Natural killer cell (primary cell): ENCODE measurements at regions not wholly inside any gene's neighbourhood (a gene's known extent, or its start where the extent isn't known, plus 50 kb on each side); places are given as distances from the start of the nearest gene placed in this dataset.

ENCODE experiments used
- ATAC-seq, 3 donors: fragments of 150-1000 bp in 2 of 3; fragments of 200-7000 bp in 1 of 3; cut with Tn5 transposase; 1 replicate in 1 of 3; 2 replicates in 2 of 3; pipeline ENCODE4 v1.10.0; 2021; ENCODE audit warnings: mild to moderate bottlenecking in 2 of 3, moderate library complexity in 2 of 3
- DNase-seq, 2 donors: peaks; one replicate each; pipeline versions ENCODE4 v3.0.0 to v3.0.0-alpha.2; 2013 to 2021; ENCODE audit warnings: mixed read lengths in 1 of 2
- H3K27ac ChIP-seq: one replicate; pipeline ENCODE4 v1.5.1; 2013; ENCODE audit warnings: mild to moderate bottlenecking, low read length
- H3K27me3 ChIP-seq: one replicate; pipeline ENCODE4 v1.6.1; 2013; ENCODE audit warnings: low read length; ENCODE audit not compliant: control insufficient read depth, insufficient read depth
- H3K36me3 ChIP-seq: one replicate; pipeline ENCODE4 v1.6.1; 2013; ENCODE audit warnings: low read length; ENCODE audit not compliant: control insufficient read depth, insufficient read depth
- H3K4me1 ChIP-seq: one replicate; pipeline ENCODE4 v1.6.1; 2013; ENCODE audit warnings: low read length; ENCODE audit not compliant: control insufficient read depth, insufficient read depth
- H3K4me3 ChIP-seq: one replicate; pipeline ENCODE4 v1.5.1; 2013; ENCODE audit warnings: low read length
- H3K9me3 ChIP-seq: one replicate; pipeline ENCODE4 v1.6.1; 2013; ENCODE audit warnings: low read length; ENCODE audit not compliant: control insufficient read depth, insufficient read depth
- H3K27ac Mint-ChIP-seq, 2 donors: one replicate each; pipeline ENCODE4 v1.8.0; 2022; ENCODE audit warnings: mild to moderate bottlenecking in 2 of 2, mixed read lengths in 2 of 2, moderate library complexity in 1 of 2
- H3K27me3 Mint-ChIP-seq, 2 donors: one replicate each; pipeline ENCODE4 v1.8.0; 2022; ENCODE audit warnings: low read depth in 2 of 2, mixed read lengths in 2 of 2
- H3K36me3 Mint-ChIP-seq: one replicate; pipeline ENCODE4 v1.8.0; 2022; ENCODE audit warnings: mixed read lengths
- H3K4me1 Mint-ChIP-seq, 2 donors: one replicate each; pipeline ENCODE4 v1.8.0; 2022; ENCODE audit warnings: mixed read lengths in 2 of 2
- H3K4me3 Mint-ChIP-seq: one replicate; pipeline ENCODE4 v1.8.0; 2022; ENCODE audit warnings: mild to moderate bottlenecking, moderate library complexity, mixed read lengths
- H3K9me3 Mint-ChIP-seq, 2 donors: one replicate each; pipeline ENCODE4 v1.8.0; 2022; ENCODE audit warnings: mixed read lengths in 2 of 2
- WGBS: methylation state at CpG from one replicate; pipeline ENCODE4 v1.1.7; 2013; ENCODE audit warnings: missing lambda C conversion rate; ENCODE audit not compliant: insufficient coverage; 5-methylcytosine and 5-hydroxymethylcytosine counted together
- intact Hi-C: fragments of 100-400 bp; cut with micrococcal nuclease; formaldehyde crosslinking; loops from one replicate; pipeline ENCODE4 v1.14.2; 2022
- TF ChIP-seq, protein P1 (sequence below): fragments of 200-600 bp; IDR thresholded peaks from one replicate; pipeline ENCODE4 v1.8.0; 2022; ENCODE audit warnings: antibody characterized with exemption

DNA sequence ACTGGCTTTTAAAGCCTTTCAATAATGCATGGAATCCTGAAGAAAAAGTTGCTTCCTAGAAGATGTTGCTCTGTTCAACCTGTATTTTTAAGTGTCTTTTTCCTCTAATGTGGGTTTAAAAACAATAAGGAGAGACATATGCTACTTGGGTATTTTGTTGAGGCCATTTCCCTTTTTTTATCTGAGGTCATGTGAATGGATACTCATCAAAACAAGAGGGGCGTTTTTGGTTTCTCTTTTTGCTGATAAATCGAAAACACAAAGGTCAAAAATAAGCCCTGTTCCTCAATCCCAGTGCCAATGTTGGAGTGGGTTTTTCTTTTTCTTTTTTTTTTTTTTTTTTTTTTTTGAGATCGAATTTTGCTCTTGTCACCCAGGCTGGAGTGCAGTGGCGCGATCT lies 468.0 kb upstream of the RBFOX1 start:
- Mint-ChIP-seq H3K9me3 (peaks cover 5 to 7% of the 10 kb centered on the region in 2 donors), H3K27me3 (peaks cover 0 to 4% of the 10 kb centered on the region in 2 donors), H3K4me1 (no peaks in the 10 kb centered on the region), H3K27ac (no peak overlapping the region), H3K4me3 (no peak overlapping the region), H3K36me3 (no peaks in the 10 kb centered on the region)
- no peak overlapping the region for H3K4me3 ChIP-seq
- no peaks in the 10 kb centered on the region for H3K9me3 ChIP-seq
- ATAC-seq (no peak), DNase-seq (no peak)
- intact Hi-C loops: no loop called here
- H3K36me3 ChIP-seq: no peaks in the 10 kb centered on the region
- TF ChIP-seq, protein P1, sequence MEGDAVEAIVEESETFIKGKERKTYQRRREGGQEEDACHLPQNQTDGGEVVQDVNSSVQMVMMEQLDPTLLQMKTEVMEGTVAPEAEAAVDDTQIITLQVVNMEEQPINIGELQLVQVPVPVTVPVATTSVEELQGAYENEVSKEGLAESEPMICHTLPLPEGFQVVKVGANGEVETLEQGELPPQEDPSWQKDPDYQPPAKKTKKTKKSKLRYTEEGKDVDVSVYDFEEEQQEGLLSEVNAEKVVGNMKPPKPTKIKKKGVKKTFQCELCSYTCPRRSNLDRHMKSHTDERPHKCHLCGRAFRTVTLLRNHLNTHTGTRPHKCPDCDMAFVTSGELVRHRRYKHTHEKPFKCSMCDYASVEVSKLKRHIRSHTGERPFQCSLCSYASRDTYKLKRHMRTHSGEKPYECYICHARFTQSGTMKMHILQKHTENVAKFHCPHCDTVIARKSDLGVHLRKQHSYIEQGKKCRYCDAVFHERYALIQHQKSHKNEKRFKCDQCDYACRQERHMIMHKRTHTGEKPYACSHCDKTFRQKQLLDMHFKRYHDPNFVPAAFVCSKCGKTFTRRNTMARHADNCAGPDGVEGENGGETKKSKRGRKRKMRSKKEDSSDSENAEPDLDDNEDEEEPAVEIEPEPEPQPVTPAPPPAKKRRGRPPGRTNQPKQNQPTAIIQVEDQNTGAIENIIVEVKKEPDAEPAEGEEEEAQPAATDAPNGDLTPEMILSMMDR: no peak
- 37% methylated on average over 5 of the region's 5 CpGs for WGBS
- no peak overlapping the region for H3K27ac ChIP-seq
- no peaks in the 10 kb centered on the region for H3K27me3 ChIP-seq
- no peaks in the 10 kb centered on the region for H3K4me1 ChIP-seq

DNA sequence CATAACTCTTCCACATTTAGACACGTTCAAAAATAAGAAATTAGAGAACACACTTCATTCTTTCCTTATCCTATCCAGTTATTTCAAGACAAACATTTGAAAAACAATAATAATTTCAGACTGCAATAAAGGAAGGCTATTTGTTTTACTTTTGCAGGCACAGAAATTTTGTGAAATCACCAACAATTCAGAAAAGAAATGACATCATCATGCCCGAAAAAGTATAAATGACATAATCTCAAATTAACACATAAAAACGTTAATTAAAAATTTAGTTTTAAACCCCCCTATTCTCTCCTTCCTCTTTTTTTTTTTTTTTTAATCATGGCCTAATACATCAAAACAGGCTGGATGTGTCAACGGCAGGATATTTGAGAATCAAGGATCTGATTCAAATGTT lies 468.4 kb upstream of the RBFOX1 start:
- WGBS: 38% methylated on average over 4 of the region's 4 CpGs
- Mint-ChIP-seq H3K36me3 (no peaks in the 10 kb centered on the region), H3K27me3 (peaks cover 0 to 4% of the 10 kb centered on the region in 2 donors), H3K9me3 (peaks cover 6% of the 10 kb centered on the region in 2 donors), H3K27ac (no peak overlapping the region), H3K4me3 (no peak overlapping the region), H3K4me1 (no peaks in the 10 kb centered on the region)
- no peak for ATAC-seq
- no peaks in the 10 kb centered on the region for H3K36me3 ChIP-seq
- TF ChIP-seq, protein P1: no peak
- no peaks in the 10 kb centered on the region for H3K27me3 ChIP-seq
- no peak for DNase-seq
- no peaks in the 10 kb centered on the region for H3K4me1 ChIP-seq
- no peak overlapping the region for H3K27ac ChIP-seq
- intact Hi-C loops: no loop called here
- no peak overlapping the region for H3K4me3 ChIP-seq
- no peaks in the 10 kb centered on the region for H3K9me3 ChIP-seq

GRCh38 chr16:6863135-6863534 lies 469.5 kb upstream of the RBFOX1 start:
- Mint-ChIP-seq H3K4me1 (no peaks in the 10 kb centered on the region), H3K4me3 (no peak overlapping the region), H3K9me3 (peaks cover 3 to 5% of the 10 kb centered on the region in 2 donors), H3K36me3 (no peaks in the 10 kb centered on the region), H3K27ac (no peak overlapping the region), H3K27me3 (peaks cover 0 to 4% of the 10 kb centered on the region in 2 donors)
- WGBS: 74% methylated on average over 2 of the region's 2 CpGs
- no peak for DNase-seq
- H3K36me3 ChIP-seq: no peaks in the 10 kb centered on the region
- no peaks in the 10 kb centered on the region for H3K4me1 ChIP-seq
- H3K4me3 ChIP-seq: no peak overlapping the region
- no peaks in the 10 kb centered on the region for H3K27me3 ChIP-seq
- H3K27ac ChIP-seq: no peak overlapping the region
- ATAC-seq: no peak
- H3K9me3 ChIP-seq: no peaks in the 10 kb centered on the region
- TF ChIP-seq, protein P1: no peak
- intact Hi-C loops: no loop called here

DNA sequence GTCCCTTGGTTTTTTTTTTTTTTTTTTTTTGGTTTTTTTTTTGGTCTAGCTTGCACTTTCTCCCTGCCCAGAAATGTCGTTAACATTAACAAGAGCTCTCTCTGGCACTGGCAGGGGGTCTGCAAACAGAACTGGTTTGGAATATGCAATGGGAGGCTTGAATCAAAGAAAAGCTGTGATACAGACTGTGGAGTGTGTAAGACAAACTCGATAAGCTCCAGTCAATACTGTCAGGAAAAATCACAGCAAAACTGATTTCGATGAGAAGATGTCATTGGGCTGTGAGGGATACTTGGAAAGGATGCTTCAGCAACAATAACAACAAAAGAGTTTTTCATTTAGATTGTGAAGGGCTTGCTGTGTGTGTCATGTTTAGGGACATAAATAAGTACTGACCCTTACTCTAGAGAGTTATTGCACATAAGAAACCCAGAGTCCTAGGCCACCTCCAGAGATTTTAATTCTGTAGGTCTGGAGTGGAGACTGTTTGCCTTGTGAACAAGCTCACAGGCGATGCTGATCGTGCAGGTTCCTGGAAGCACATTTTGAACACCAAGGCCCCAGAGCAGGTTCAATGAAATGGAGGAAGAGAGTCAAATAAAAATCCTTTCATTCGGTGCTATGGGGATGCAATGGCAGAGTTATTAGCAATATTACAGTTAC lies 470.7 kb upstream of the RBFOX1 start:
- TF ChIP-seq, protein P1: no peak
- no peaks in the 10 kb centered on the region for H3K4me1 Mint-ChIP-seq
- peaks cover 0 to 4% of the 10 kb centered on the region in 2 donors for H3K27me3 Mint-ChIP-seq
- H3K4me3 Mint-ChIP-seq: no peak overlapping the region
- H3K27ac Mint-ChIP-seq: no peak overlapping the region
- DNase-seq (no peak), ATAC-seq (no peak)
- peaks cover 3 to 5% of the 10 kb centered on the region in 2 donors for H3K9me3 Mint-ChIP-seq
- H3K36me3 ChIP-seq: no peaks in the 10 kb centered on the region
- no peak overlapping the region for H3K27ac ChIP-seq
- 86% methylated on average over 6 of the region's 6 CpGs for WGBS
- no peak overlapping the region for H3K4me3 ChIP-seq
- H3K9me3 ChIP-seq: no peaks in the 10 kb centered on the region
- intact Hi-C loops: no loop called here
- no peaks in the 10 kb centered on the region for H3K36me3 Mint-ChIP-seq
- no peaks in the 10 kb centered on the region for H3K27me3 ChIP-seq
- no peaks in the 10 kb centered on the region for H3K4me1 ChIP-seq
